ENCODE measurements at regions not wholly inside any gene's neighbourhood (a gene's known extent, or its start where the extent isn't known, plus 50 kb on each side); places are given as distances from the start of the nearest gene placed in this dataset.

DNA sequence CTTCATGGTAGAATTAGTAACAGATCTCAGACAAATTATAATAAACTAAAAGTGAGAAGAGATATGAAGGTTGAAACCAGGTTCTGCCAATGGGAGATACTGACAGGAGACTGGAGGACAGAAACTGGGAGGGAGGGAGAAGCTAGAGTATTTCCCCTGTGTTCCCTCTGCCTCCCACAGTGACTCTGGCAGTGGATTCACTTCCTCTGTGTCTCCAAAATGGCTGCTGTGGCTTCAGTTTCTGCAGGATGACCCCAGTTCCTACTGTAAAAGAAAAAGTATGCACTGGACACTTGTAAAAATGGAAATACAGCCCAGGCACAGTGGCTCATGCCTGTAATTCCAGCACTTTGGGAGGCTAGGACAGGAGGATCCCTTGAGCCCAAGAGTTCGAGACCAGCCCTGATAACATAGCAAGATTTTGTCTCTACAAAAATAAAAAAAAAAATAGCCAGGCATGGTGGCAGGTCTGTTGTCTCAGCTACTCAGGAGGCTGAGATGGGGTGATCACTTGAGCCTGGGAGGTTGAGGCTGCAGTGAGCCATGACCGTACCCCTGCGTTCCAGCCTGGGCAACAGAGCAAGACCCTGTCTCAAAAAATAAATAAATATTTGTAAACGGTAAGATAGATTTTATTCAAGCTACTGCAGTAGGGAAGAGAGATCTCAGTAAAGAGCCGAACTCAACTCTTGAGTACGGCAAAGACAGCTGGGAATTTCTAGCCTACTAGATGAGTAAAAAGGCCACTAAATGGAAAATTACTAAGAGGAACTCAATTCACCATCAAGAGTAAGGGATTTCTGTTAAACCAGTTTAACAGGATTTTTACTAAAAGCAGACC lies 156.6 kb upstream of the TRIM24 start:
- H3K4me3 Mint-ChIP-seq, result no peak overlapping the region
- DNase-seq (no peak), ATAC-seq (ENCODE audit: poor library complexity) (no peak)
- no peaks in the 10 kb centered on the region for H3K9me3 Mint-ChIP-seq
- Histone ChIP-seq H3K27me3 (ENCODE audit: control insufficient read depth in 1 of 2, insufficient read depth in 2 of 2, low read length in 2 of 2) (no peaks in the 10 kb centered on the region), H3K9me3 (ENCODE audit: control insufficient read depth in 1 of 2, insufficient read depth in 1 of 2, low read length in 2 of 2) (no peaks in the 10 kb centered on the region), H3K4me1 (ENCODE audit: insufficient read depth, low read length) (no peaks in the 10 kb centered on the region), H3K4me3 (ENCODE audit: low read length) (no peak overlapping the region), H3K36me3 (ENCODE audit: insufficient read depth, low read length) (no peaks in the 10 kb centered on the region), H3K27ac (ENCODE audit: low read depth in 1 of 2, low read length in 2 of 2) (no peak overlapping the region)
- no peaks in the 10 kb centered on the region for H3K27me3 Mint-ChIP-seq
- ChIA-PET CTCF (interaction anchor here (0.6 kb wide), 1 partner anchor 110 kb away, joined by 5 read pairs; no protein-coding TSS in a partner anchor), POLR2A (no interaction called here)
- no peak for TF ChIP-seq CTCF (IDR thresholded peaks at IDR 0.05)
- H3K27ac Mint-ChIP-seq, result no peak overlapping the region
- no peaks in the 10 kb centered on the region for H3K36me3 Mint-ChIP-seq (ENCODE audit: low read depth)
- H3K4me1 Mint-ChIP-seq (ENCODE audit: low read depth), result no peaks in the 10 kb centered on the region
- intact Hi-C loops (cut with DNase I, micrococcal nuclease), result no loop called here

- no peaks in the 10 kb centered on the region for H3K27me3 Mint-ChIP-seq
- Histone ChIP-seq H3K4me1 (ENCODE audit: insufficient read depth, low read length) (no peaks in the 10 kb centered on the region), H3K9me3 (ENCODE audit: control insufficient read depth in 1 of 2, insufficient read depth in 1 of 2, low read length in 2 of 2) (no peaks in the 10 kb centered on the region), H3K27me3 (ENCODE audit: control insufficient read depth in 1 of 2, insufficient read depth in 2 of 2, low read length in 2 of 2) (no peaks in the 10 kb centered on the region), H3K27ac (ENCODE audit: low read depth in 1 of 2, low read length in 2 of 2) (no peak overlapping the region), H3K4me3 (ENCODE audit: low read length) (no peak overlapping the region), H3K36me3 (ENCODE audit: insufficient read depth, low read length) (no peaks in the 10 kb centered on the region)
- H3K27ac Mint-ChIP-seq, result no peak overlapping the region
- H3K4me1 Mint-ChIP-seq (ENCODE audit: low read depth), result no peaks in the 10 kb centered on the region
- H3K36me3 Mint-ChIP-seq (ENCODE audit: low read depth), result no peaks in the 10 kb centered on the region
- no peak overlapping the region for H3K4me3 Mint-ChIP-seq
- TF ChIP-seq CTCF (IDR thresholded peaks at IDR 0.05), result no peak
- intact Hi-C loops (cut with DNase I, micrococcal nuclease), result no loop called here
- ChIA-PET CTCF (no interaction called here), POLR2A (no interaction called here)
- no peaks in the 10 kb centered on the region for H3K9me3 Mint-ChIP-seq
- DNase-seq (no peak), ATAC-seq (ENCODE audit: poor library complexity) (no peak)
These were observed 156.1 kb upstream of the TRIM24 start for GRCh38 chr7:138304071-138304320.

DNA sequence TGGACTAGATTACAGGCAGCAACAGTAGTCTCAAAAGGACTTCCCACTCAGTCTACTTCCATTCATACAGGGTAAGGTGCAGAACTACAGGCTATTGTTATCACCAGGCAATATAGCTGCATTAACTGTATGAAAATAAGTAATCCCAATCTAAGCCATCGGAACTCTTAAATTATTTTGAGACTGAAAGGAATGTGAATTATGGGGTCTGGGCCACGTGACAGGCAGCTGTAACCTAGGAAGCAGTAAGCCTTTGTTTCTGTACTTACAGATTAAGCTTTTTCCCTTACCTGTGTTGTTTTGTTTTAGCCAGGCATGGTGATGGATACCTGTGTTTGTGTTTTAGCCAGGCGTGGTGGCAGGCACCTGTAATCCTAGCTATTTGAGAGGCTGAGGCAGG lies 152.4 kb upstream of the TRIM24 start:
- ATAC-seq (ENCODE audit: poor library complexity) (no peak), DNase-seq (no peak)
- ChIA-PET CTCF (no interaction called here), POLR2A (no interaction called here)
- H3K4me3 ChIP-seq (ENCODE audit: low read length), result no peak overlapping the region
- H3K27me3 Mint-ChIP-seq, result peaks cover 4% of the 10 kb centered on the region
- H3K27me3 ChIP-seq (ENCODE audit: control insufficient read depth in 1 of 2, insufficient read depth in 2 of 2, low read length in 2 of 2), result no peaks in the 10 kb centered on the region
- H3K27ac ChIP-seq (ENCODE audit: low read depth in 1 of 2, low read length in 2 of 2), result no peak overlapping the region
- no peaks in the 10 kb centered on the region for H3K4me1 ChIP-seq (ENCODE audit: insufficient read depth, low read length)
- no peak overlapping the region for H3K4me3 Mint-ChIP-seq
- H3K27ac Mint-ChIP-seq, result no peak overlapping the region
- H3K4me1 Mint-ChIP-seq (ENCODE audit: low read depth), result no peaks in the 10 kb centered on the region
- intact Hi-C loops (cut with DNase I, micrococcal nuclease), result no loop called here
- no peaks in the 10 kb centered on the region for H3K9me3 ChIP-seq (ENCODE audit: control insufficient read depth in 1 of 2, insufficient read depth in 1 of 2, low read length in 2 of 2)
- no peaks in the 10 kb centered on the region for H3K36me3 Mint-ChIP-seq (ENCODE audit: low read depth)
- no peak for TF ChIP-seq CTCF (IDR thresholded peaks at IDR 0.05)
- no peaks in the 10 kb centered on the region for H3K9me3 Mint-ChIP-seq
- H3K36me3 ChIP-seq (ENCODE audit: insufficient read depth, low read length), result no peaks in the 10 kb centered on the region

Measured in CD4-positive, alpha-beta T cell (primary cell).